H1 (cell line): ENCODE measurements at regions not wholly inside any gene's neighbourhood (a gene's known extent, or its start where the extent isn't known, plus 50 kb on each side); places are given as distances from the start of the nearest gene placed in this dataset.

Experiments
- CTCF ChIA-PET: fragments of 300-600 bp; sonication (Branson Sonifier 250); formaldehyde crosslinking; loops from one replicate; lab custom pipeline; 2021; ENCODE audit not compliant: partially characterized antibody; lab: Charles Lee
- POLR2A ChIA-PET: fragments of 300-600 bp; sonication (Branson Sonifier 250); formaldehyde crosslinking; loops from one replicate; lab custom pipeline; 2021; ENCODE audit warnings: inconsistent platforms; ENCODE audit not compliant: partially characterized antibody; lab: Charles Lee
- DNase-seq, 2 experiments: peaks; one replicate each; pipeline versions ENCODE4 v3.0.0 to v3.0.0-alpha.2; 2010 to 2022; ENCODE audit warnings: low spot score in 2 of 2, low read depth in 1 of 2, mixed read lengths in 1 of 2
- FAIRE-seq: peaks from 2 replicates; lab custom pipeline; 2011; peaks lifted over from hg19 to GRCh38; lab: Jason Lieb, UNC
- H2AFZ ChIP-seq: 2 replicates; pipeline ENCODE4 v1.8.1; 2012; ENCODE audit warnings: low read length, inconsistent platforms
- H2AK5ac ChIP-seq: 2 replicates; pipeline ENCODE4 v1.6.1; 2013; ENCODE audit warnings: low read depth, low read length
- H2BK120ac ChIP-seq: replicated peaks from 2 replicates; pipeline ENCODE3; 2013; ENCODE audit warnings: low read depth, low read length, inconsistent platforms
- H2BK12ac ChIP-seq: 2 replicates; pipeline ENCODE4 v1.6.1; 2013; ENCODE audit warnings: low read depth, low read length
- H2BK15ac ChIP-seq: 2 replicates; pipeline ENCODE4 v1.6.1; 2013; ENCODE audit warnings: low read length
- H2BK20ac ChIP-seq: 2 replicates; pipeline ENCODE4 v1.6.1; 2013; ENCODE audit warnings: low read length
- H2BK5ac ChIP-seq: 2 replicates; pipeline ENCODE4 v1.6.1; 2013; ENCODE audit warnings: low read depth, low read length
- H3K14ac ChIP-seq: 2 replicates; pipeline ENCODE4 v1.6.1; 2013; ENCODE audit warnings: inconsistent platforms; ENCODE audit not compliant: insufficient read length
- H3K18ac ChIP-seq: 2 replicates; pipeline ENCODE4 v1.6.1; 2013; ENCODE audit warnings: low read length; ENCODE audit errors: extremely low read depth
- H3K23ac ChIP-seq: 2 replicates; pipeline ENCODE4 v1.6.1; 2013; ENCODE audit warnings: inconsistent platforms; ENCODE audit not compliant: insufficient read length
- H3K23me2 ChIP-seq: 2 replicates; pipeline ENCODE4 v1.6.1; 2013; ENCODE audit warnings: low read depth, low read length
- H3K27ac ChIP-seq: 2 replicates; pipeline ENCODE4 v1.6.1; 2011; ENCODE audit warnings: low read depth, low read length, inconsistent platforms
- H3K27me3 ChIP-seq, 4 experiments: replicated peaks in 1 of 4; 1 replicate in 1 of 4; 2 replicates in 3 of 4; pipeline versions ENCODE4 v1.6.1 to v1.8.1; 2011 to 2013; ENCODE audit warnings: low read length in 3 of 4, mild to moderate bottlenecking in 3 of 4, inconsistent platforms in 2 of 4, mixed read lengths in 2 of 4, moderate library complexity in 1 of 4; ENCODE audit not compliant: control insufficient read depth in 3 of 4, insufficient read depth in 3 of 4; ENCODE audit errors: extremely low read depth in 1 of 4
- H3K36me3 ChIP-seq, 4 experiments: 2 replicates each; pipeline versions ENCODE4 v1.6.1 to v1.8.1; 2011 to 2013; ENCODE audit warnings: mild to moderate bottlenecking in 4 of 4, low read length in 3 of 4, moderate library complexity in 2 of 4, control low read depth in 1 of 4, inconsistent platforms in 1 of 4; ENCODE audit not compliant: insufficient read depth in 4 of 4, control insufficient read depth in 2 of 4
- H3K4ac ChIP-seq: replicated peaks from 2 replicates; pipeline ENCODE3; 2013; ENCODE audit warnings: low read length, low read depth, mixed read lengths, inconsistent platforms; ENCODE audit not compliant: insufficient read length
- H3K4me1 ChIP-seq, 4 experiments: replicated peaks in 1 of 4; 1 replicate in 1 of 4; 2 replicates in 3 of 4; pipeline versions ENCODE4 v1.6.1 to v1.8.1; 2011 to 2013; ENCODE audit warnings: low read length in 3 of 4, inconsistent platforms in 2 of 4, mixed read lengths in 1 of 4; ENCODE audit not compliant: insufficient read depth in 4 of 4, control insufficient read depth in 3 of 4
- H3K4me2 ChIP-seq, 2 experiments: 2 replicates each; pipeline versions ENCODE4 v1.6.1 to v1.8.1; 2011 to 2013; ENCODE audit warnings: low read depth in 2 of 2, low read length in 2 of 2, control low read depth in 1 of 2, inconsistent platforms in 1 of 2, mild to moderate bottlenecking in 1 of 2; ENCODE audit not compliant: insufficient read depth in 1 of 2
- H3K4me3 ChIP-seq, 4 experiments: fragments of 200-600, 300-600 bp in 1 of 4; sonication (generic), shearing (Covaris generic), sonication (Bioruptor Twin) in 1 of 4; 2 replicates each; pipeline versions ENCODE4 v1.5.1 to v1.8.1; 2011 to 2016; ENCODE audit warnings: low read length in 4 of 4, low read depth in 3 of 4, control low read depth in 2 of 4, inconsistent platforms in 2 of 4, mild to moderate bottlenecking in 2 of 4, mixed read lengths in 1 of 4, moderate library complexity in 1 of 4; ENCODE audit not compliant: insufficient read depth in 2 of 4; ENCODE audit errors: extremely low read depth in 1 of 4
- H3K56ac ChIP-seq: replicated peaks from 2 replicates; pipeline ENCODE3; 2013; ENCODE audit warnings: low read depth, mild to moderate bottlenecking, mixed read lengths, low read length, inconsistent platforms; ENCODE audit not compliant: insufficient read length
- H3K79me1 ChIP-seq: 2 replicates; pipeline ENCODE4 v1.6.1; 2013; ENCODE audit warnings: low read depth, low read length, control low read depth
- H3K79me2 ChIP-seq, 2 experiments: 2 replicates each; pipeline versions ENCODE4 v1.6.1 to v1.8.1; 2012 to 2013; ENCODE audit warnings: low read length in 2 of 2, mild to moderate bottlenecking in 2 of 2, inconsistent platforms in 1 of 2; ENCODE audit not compliant: insufficient read depth in 2 of 2, control insufficient read depth in 1 of 2
- H3K9ac ChIP-seq, 4 experiments: replicated peaks in 1 of 4; 1 replicate in 1 of 4; 2 replicates in 3 of 4; pipeline versions ENCODE4 v1.6.1 to v1.8.1; 2011 to 2013; ENCODE audit warnings: low read depth in 3 of 4, low read length in 3 of 4, control low read depth in 2 of 4, mild to moderate bottlenecking in 2 of 4, moderate library complexity in 2 of 4, inconsistent platforms in 1 of 4; ENCODE audit errors: extremely low read depth in 1 of 4
- H3K9me3 ChIP-seq, 2 experiments: 2 replicates each; pipeline versions ENCODE4 v1.6.1 to v1.8.1; 2012 to 2013; ENCODE audit warnings: mild to moderate bottlenecking in 2 of 2, moderate library complexity in 2 of 2, control low read depth in 1 of 2, inconsistent platforms in 1 of 2, low read depth in 1 of 2, low read length in 1 of 2, mixed read lengths in 1 of 2; ENCODE audit not compliant: insufficient read depth in 2 of 2
- H4K20me1 ChIP-seq, 2 experiments: replicated peaks in 1 of 2; 2 replicates each; pipeline versions ENCODE3 to v1.8.1; 2011 to 2013; ENCODE audit warnings: inconsistent platforms in 2 of 2, low read length in 2 of 2, mild to moderate bottlenecking in 1 of 2; ENCODE audit not compliant: insufficient read depth in 2 of 2, control insufficient read depth in 1 of 2
- H4K5ac ChIP-seq: 2 replicates; pipeline ENCODE4 v1.6.1; 2013; ENCODE audit warnings: low read length, low read depth, mixed read lengths, inconsistent platforms; ENCODE audit not compliant: insufficient read length
- H4K8ac ChIP-seq: 2 replicates; pipeline ENCODE4 v1.8.0; 2013; ENCODE audit warnings: mild to moderate bottlenecking, moderate library complexity, low read length, inconsistent platforms; ENCODE audit not compliant: insufficient read depth; ENCODE audit errors: extremely low read depth
- H4K91ac ChIP-seq: replicated peaks from 2 replicates; pipeline ENCODE3; 2013; ENCODE audit warnings: low read length, mixed read lengths, inconsistent platforms; ENCODE audit not compliant: insufficient read length
- ASH2L ChIP-seq: fragments of 200-600, 300-600 bp; sonication (generic); IDR thresholded peaks from one replicate; pipeline ENCODE4 v1.7.1; 2017; ENCODE audit warnings: low read length
- BACH1 ChIP-seq: IDR thresholded peaks from 2 replicates; pipeline ENCODE4 v1.6.1; 2012; ENCODE audit warnings: low read length, improper control_type of control experiment
- CBX5 ChIP-seq: fragments of 300-800, 300-1000 bp; sonication (generic); IDR thresholded peaks from 2 replicates; pipeline ENCODE4 v1.7.1; 2016; ENCODE audit warnings: antibody characterized with exemption, low read length, low read depth
- CREB1 ChIP-seq: IDR thresholded peaks from 2 replicates; pipeline ENCODE4 v1.6.1; 2012; ENCODE audit warnings: inconsistent platforms
- EP300 ChIP-seq, 2 experiments: IDR thresholded peaks; 1 replicate in 1 of 2; 2 replicates in 1 of 2; pipeline ENCODE4 v1.6.1; 2011 to 2012; ENCODE audit warnings: low read depth in 2 of 2, low read length in 2 of 2, mild to moderate bottlenecking in 2 of 2, borderline replicate concordance in 1 of 2, inconsistent platforms in 1 of 2, moderate library complexity in 1 of 2
- JUN ChIP-seq: IDR thresholded peaks from 2 replicates; pipeline ENCODE4 v1.6.1; 2011; ENCODE audit warnings: low read depth, mild to moderate bottlenecking, improper control_type of control experiment, low read length
- JUND ChIP-seq: IDR thresholded peaks from 2 replicates; pipeline ENCODE4 v1.6.1; 2011; ENCODE audit warnings: mild to moderate bottlenecking, improper control_type of control experiment, low read length
- KDM1A ChIP-seq: fragments of 200-600, 300-600 bp; sonication (generic); IDR thresholded peaks from 2 replicates; pipeline ENCODE4 v1.7.1; 2016; ENCODE audit warnings: mild to moderate bottlenecking, low read length, borderline replicate concordance
- KDM4A ChIP-seq: IDR thresholded peaks from one replicate; pipeline ENCODE4 v1.7.1; 2012; ENCODE audit warnings: low read depth, mild to moderate bottlenecking, moderate library complexity, low read length, inconsistent platforms; ENCODE audit not compliant: severe bottlenecking
- NANOG ChIP-seq: IDR thresholded peaks from 2 replicates; pipeline ENCODE4 v1.6.1; 2011; ENCODE audit warnings: low read length, low read depth, mild to moderate bottlenecking, inconsistent platforms; ENCODE audit not compliant: insufficient read depth, poor library complexity, severe bottlenecking
- POU5F1 ChIP-seq: IDR thresholded peaks from 2 replicates; pipeline ENCODE4 v1.6.1; 2011; ENCODE audit warnings: low read depth, mild to moderate bottlenecking, low read length, moderate library complexity
- RBBP5 ChIP-seq: IDR thresholded peaks from 2 replicates; pipeline ENCODE4 v1.7.1; 2012; ENCODE audit warnings: low read depth, mild to moderate bottlenecking, inconsistent platforms, low read length, moderate library complexity, borderline replicate concordance
- SIRT6 ChIP-seq: IDR thresholded peaks from one replicate; pipeline ENCODE4 v1.7.1; 2012; ENCODE audit warnings: low read length, inconsistent platforms
- SRF ChIP-seq: IDR thresholded peaks from 2 replicates; pipeline ENCODE4 v1.6.1; 2011; ENCODE audit warnings: mild to moderate bottlenecking, low read depth, low read length, moderate library complexity
- ZNF274 ChIP-seq: IDR thresholded peaks from 2 replicates; pipeline ENCODE4 v1.7.0; 2012; ENCODE audit warnings: low read length, borderline replicate concordance; ENCODE audit errors: extremely low read depth
- WGBS, 2 experiments: shearing (Covaris generic) in 1 of 2; methylation state at CpG; one replicate each; pipeline versions ENCODE4 v1.1.6 to v1.1.7; 2013 to 2015; ENCODE audit warnings: low lambda C conversion rate in 2 of 2, mixed read lengths in 2 of 2, inconsistent platforms in 1 of 2, low coverage in 1 of 2, missing lambda C conversion rate in 1 of 2; ENCODE audit not compliant: insufficient replicate concordance in 2 of 2, insufficient coverage in 1 of 2, insufficient read length in 1 of 2; ENCODE audit errors: extremely low coverage in 1 of 2, missing lambda C conversion rate in 1 of 2; 5-methylcytosine and 5-hydroxymethylcytosine counted together

DNA sequence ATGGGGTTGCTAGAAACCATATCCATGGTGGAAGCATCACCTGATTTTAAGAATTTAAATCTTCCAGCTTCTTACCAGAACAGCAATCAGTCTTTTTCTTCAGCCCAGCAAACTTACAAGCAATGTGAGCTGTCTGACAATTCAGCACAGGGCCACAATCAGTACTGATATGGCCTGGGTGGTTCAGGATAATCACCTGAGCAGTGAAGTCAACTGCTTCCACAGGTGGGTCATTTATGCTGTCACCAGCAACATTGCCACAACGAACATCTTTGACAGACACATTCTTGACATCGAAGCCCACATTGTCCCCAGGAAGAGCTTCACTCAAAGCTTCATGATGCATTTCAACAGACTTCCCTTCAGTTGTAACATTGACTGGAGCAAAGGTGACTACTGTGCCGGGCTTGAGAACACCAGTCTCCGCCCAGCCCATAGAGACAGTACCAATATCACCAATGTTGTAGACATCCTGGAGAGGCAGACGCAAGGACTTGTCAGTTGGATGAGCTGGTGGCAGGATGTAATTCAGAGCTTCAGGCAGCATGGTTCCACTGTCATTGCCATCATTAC lies 74.8 kb downstream of the SERINC2 start:
- H2BK12ac ChIP-seq: no peak overlapping the region
- no peak overlapping the region for H3K4me3 ChIP-seq
- H3K27ac ChIP-seq: no peak overlapping the region
- no peaks in the 10 kb centered on the region for H3K27me3 ChIP-seq
- no peak overlapping the region for H2BK20ac ChIP-seq
- DNase-seq (no peak), FAIRE-seq (no peak)
- no peak overlapping the region for H2BK120ac ChIP-seq
- no peak overlapping the region for H3K4ac ChIP-seq
- H4K8ac ChIP-seq: no peak overlapping the region
- H4K91ac ChIP-seq: no peak overlapping the region
- H3K9me3 ChIP-seq: no peaks in the 10 kb centered on the region
- H2AK5ac ChIP-seq: no peak overlapping the region
- ChIA-PET POLR2A (no interaction called here), CTCF (interaction anchor here (1.0 to 4.6 kb wide), 5 partner anchors 14 to 61 kb away, joined by 3 to 18 read pairs (median 4); no protein-coding TSS in a partner anchor)
- H4K20me1 ChIP-seq: no peaks in the 10 kb centered on the region
- H3K23ac ChIP-seq: no peak overlapping the region
- H3K23me2 ChIP-seq: no peaks in the 10 kb centered on the region
- no peak overlapping the region for H3K9ac ChIP-seq
- H2AFZ ChIP-seq: no peak overlapping the region
- H2BK15ac ChIP-seq: no peak overlapping the region
- H2BK5ac ChIP-seq: no peak overlapping the region
- H3K14ac ChIP-seq: no peak overlapping the region
- H3K56ac ChIP-seq: no peak overlapping the region
- no peaks in the 10 kb centered on the region for H3K36me3 ChIP-seq
- H4K5ac ChIP-seq: no peak overlapping the region
- no peak overlapping the region for H3K18ac ChIP-seq
- peaks cover 0 to 12% (median 2%) of the 10 kb centered on the region in 4 experiments; a peak in 6 of 7 replicates for H3K4me1 ChIP-seq
- no peak overlapping the region for H3K4me2 ChIP-seq
- WGBS, 2 experiments: 89% methylated on average over 5 of the region's 5 CpGs; no CpG with 5 or more reads in 1 of the 2 experiments
- no peaks in the 10 kb centered on the region for H3K79me2 ChIP-seq
- no peaks in the 10 kb centered on the region for H3K79me1 ChIP-seq
- no peak for TF ChIP-seq SRF
- TF ChIP-seq KDM4A: no peak
- TF ChIP-seq BACH1: no peak
- no peak for TF ChIP-seq JUN
- no peak for TF ChIP-seq ZNF274
- TF ChIP-seq CREB1: no peak
- TF ChIP-seq ASH2L: no peak
- TF ChIP-seq SIRT6: no peak
- TF ChIP-seq NANOG: no peak
- TF ChIP-seq POU5F1: no peak
- no peak for TF ChIP-seq EP300 (IDR thresholded peaks at IDR 0.05; ENCODE audit: borderline replicate concordance in 1 of 2, low read depth in 2 of 2, low read length in 2 of 2)
- no peak for TF ChIP-seq CBX5
- TF ChIP-seq RBBP5: no peak
- no peak for TF ChIP-seq JUND
- TF ChIP-seq KDM1A: no peak
